Activated T-cell treated with anti-CD3 and anti-CD28 coated beads, Interleukin-2, amount 50 U/mL, for 24 hours (primary cell): ENCODE measurements at regions not wholly inside any gene's neighbourhood (a gene's known extent, or its start where the extent isn't known, plus 50 kb on each side); places are given as distances from the start of the nearest gene placed in this dataset.
"Not testable (repeated sequence)": the region's sequence is repeated elsewhere in the genome, so short reads cannot be mapped to it uniquely, and the experiment has no call there.

Experiments
- DNase-seq: peaks from one replicate; pipeline ENCODE4 v3.0.0-alpha.2; 2020
- H3K27ac Mint-ChIP-seq: 2 replicates; pipeline ENCODE4 v1.8.0; 2020; ENCODE audit warnings: mild to moderate bottlenecking, mixed read lengths
- H3K27me3 Mint-ChIP-seq: 2 replicates; pipeline ENCODE4 v1.8.0; 2020; ENCODE audit warnings: mixed read lengths
- H3K36me3 Mint-ChIP-seq: 2 replicates; pipeline ENCODE4 v1.8.0; 2020; ENCODE audit warnings: low read depth, mixed read lengths
- H3K4me1 Mint-ChIP-seq: 2 replicates; pipeline ENCODE4 v1.8.0; 2020; ENCODE audit warnings: low read depth, mixed read lengths
- H3K4me3 Mint-ChIP-seq: 2 replicates; pipeline ENCODE4 v1.8.0; 2020; ENCODE audit warnings: mild to moderate bottlenecking, moderate library complexity, mixed read lengths
- H3K9me3 Mint-ChIP-seq: 2 replicates; pipeline ENCODE4 v1.8.0; 2020; ENCODE audit warnings: mixed read lengths

GRCh38 chr18:2164644-2165550 is 406.4 kb downstream of the METTL4 start:
- DNase-seq = no peak
- Mint-ChIP-seq H3K9me3 (no peaks in the 10 kb centered on the region), H3K36me3 (no peaks in the 10 kb centered on the region), H3K27ac (no peak overlapping the region), H3K4me1 (no peaks in the 10 kb centered on the region), H3K4me3 (no peak overlapping the region), H3K27me3 (peaks cover 2% of the 10 kb centered on the region)

- not testable (repeated sequence) for H3K36me3 Mint-ChIP-seq, H3K27me3 Mint-ChIP-seq, H3K4me1 Mint-ChIP-seq, DNase-seq, H3K4me3 Mint-ChIP-seq, H3K27ac Mint-ChIP-seq, H3K9me3 Mint-ChIP-seq
These were observed 404.4 kb downstream of the METTL4 start for GRCh38 chr18:2166876-2167275.

GRCh38 chr18:2168022-2168421 is 403.3 kb downstream of the METTL4 start:
- no peak overlapping the region for H3K27ac Mint-ChIP-seq
- no peaks in the 10 kb centered on the region for H3K36me3 Mint-ChIP-seq
- DNase-seq = no peak
- H3K4me3 Mint-ChIP-seq = no peak overlapping the region
- no peaks in the 10 kb centered on the region for H3K4me1 Mint-ChIP-seq
- no peaks in the 10 kb centered on the region for H3K9me3 Mint-ChIP-seq
- no peaks in the 10 kb centered on the region for H3K27me3 Mint-ChIP-seq

GRCh38 chr18:2169656-2170055 is 401.6 kb downstream of the METTL4 start:
- DNase-seq = no peak
- Mint-ChIP-seq H3K9me3 (no peaks in the 10 kb centered on the region), H3K4me1 (no peaks in the 10 kb centered on the region), H3K27ac (no peak overlapping the region), H3K4me3 (no peak overlapping the region), H3K27me3 (no peaks in the 10 kb centered on the region), H3K36me3 (no peaks in the 10 kb centered on the region)

GRCh38 chr18:2171840-2172625 is 399.3 kb downstream of the METTL4 start:
- Mint-ChIP-seq H3K27me3 (no peaks in the 10 kb centered on the region), H3K36me3 (no peaks in the 10 kb centered on the region), H3K9me3 (no peaks in the 10 kb centered on the region), H3K4me1 (no peaks in the 10 kb centered on the region), H3K4me3 (no peak overlapping the region), H3K27ac (no peak overlapping the region)
- DNase-seq = no peak

- H3K36me3 Mint-ChIP-seq = no peaks in the 10 kb centered on the region
- no peak for DNase-seq
- H3K4me3 Mint-ChIP-seq = no peak overlapping the region
These were observed 398.4 kb downstream of the METTL4 start for GRCh38 chr18:2172881-2173280.

GRCh38 chr18:2173486-2173885 is 397.8 kb downstream of the METTL4 start:
- Mint-ChIP-seq H3K9me3 (no peaks in the 10 kb centered on the region), H3K27ac (no peak overlapping the region), H3K36me3 (no peaks in the 10 kb centered on the region), H3K4me3 (no peak overlapping the region), H3K27me3 (no peaks in the 10 kb centered on the region), H3K4me1 (no peaks in the 10 kb centered on the region)
- DNase-seq = no peak

More at GRCh38 chr18:2172881-2173280, 398.4 kb downstream of the METTL4 start:
- Mint-ChIP-seq H3K27ac (no peak overlapping the region), H3K27me3 (no peaks in the 10 kb centered on the region), H3K9me3 (no peaks in the 10 kb centered on the region), H3K4me1 (no peaks in the 10 kb centered on the region)

- Mint-ChIP-seq H3K9me3 (no peaks in the 10 kb centered on the region), H3K4me1 (no peaks in the 10 kb centered on the region), H3K4me3 (no peak overlapping the region)
These were observed 393.3 kb downstream of the METTL4 start for GRCh38 chr18:2178036-2178435.

GRCh38 chr18:2179498-2180183 is 391.7 kb downstream of the METTL4 start:
- H3K27ac Mint-ChIP-seq = no peak overlapping the region
- no peaks in the 10 kb centered on the region for H3K4me1 Mint-ChIP-seq
- H3K36me3 Mint-ChIP-seq = no peaks in the 10 kb centered on the region
- peaks cover 7% of the 10 kb centered on the region for H3K27me3 Mint-ChIP-seq
- no peak overlapping the region for H3K4me3 Mint-ChIP-seq
- no peaks in the 10 kb centered on the region for H3K9me3 Mint-ChIP-seq
- no peak for DNase-seq

More at GRCh38 chr18:2178036-2178435, 393.3 kb downstream of the METTL4 start:
- Mint-ChIP-seq H3K27ac (no peak overlapping the region), H3K27me3 (peaks cover 5% of the 10 kb centered on the region), H3K36me3 (no peaks in the 10 kb centered on the region)
- DNase-seq = no peak

- Mint-ChIP-seq H3K4me1 (no peaks in the 10 kb centered on the region), H3K27me3 (peaks cover 7% of the 10 kb centered on the region), H3K4me3 (no peak overlapping the region), H3K36me3 (no peaks in the 10 kb centered on the region), H3K9me3 (no peaks in the 10 kb centered on the region), H3K27ac (no peak overlapping the region)
- DNase-seq = no peak
These were observed 390.7 kb downstream of the METTL4 start for GRCh38 chr18:2180586-2180985.

- H3K4me1 Mint-ChIP-seq = no peaks in the 10 kb centered on the region
- no peak for DNase-seq
- peaks cover 7% of the 10 kb centered on the region for H3K27me3 Mint-ChIP-seq
- H3K4me3 Mint-ChIP-seq = no peak overlapping the region
- H3K36me3 Mint-ChIP-seq = no peaks in the 10 kb centered on the region
- H3K9me3 Mint-ChIP-seq = no peaks in the 10 kb centered on the region
- no peak overlapping the region for H3K27ac Mint-ChIP-seq
These were observed 387.9 kb downstream of the METTL4 start for GRCh38 chr18:2183432-2183831.

GRCh38 chr18:2186967-2187366 is 384.3 kb downstream of the METTL4 start:
- DNase-seq = no peak
- Mint-ChIP-seq H3K9me3 (no peaks in the 10 kb centered on the region), H3K4me1 (no peaks in the 10 kb centered on the region), H3K27me3 (peaks cover 5% of the 10 kb centered on the region), H3K36me3 (no peaks in the 10 kb centered on the region), H3K4me3 (no peak overlapping the region), H3K27ac (no peak overlapping the region)

- H3K27me3 Mint-ChIP-seq = peaks cover 7% of the 10 kb centered on the region
- no peak overlapping the region for H3K4me3 Mint-ChIP-seq
- DNase-seq = no peak
- no peaks in the 10 kb centered on the region for H3K36me3 Mint-ChIP-seq
- no peaks in the 10 kb centered on the region for H3K4me1 Mint-ChIP-seq
- no peak overlapping the region for H3K27ac Mint-ChIP-seq
- H3K9me3 Mint-ChIP-seq = peaks cover 3% of the 10 kb centered on the region
These were observed 383.0 kb downstream of the METTL4 start for GRCh38 chr18:2188258-2188657.

- DNase-seq = no peak
- peaks cover 12% of the 10 kb centered on the region for H3K9me3 Mint-ChIP-seq
- H3K36me3 Mint-ChIP-seq = no peaks in the 10 kb centered on the region
- H3K27ac Mint-ChIP-seq = no peak overlapping the region
- H3K4me1 Mint-ChIP-seq = no peaks in the 10 kb centered on the region
- H3K27me3 Mint-ChIP-seq = peaks cover 5% of the 10 kb centered on the region
- H3K4me3 Mint-ChIP-seq = no peak overlapping the region
These were observed 380.0 kb downstream of the METTL4 start for GRCh38 chr18:2191180-2191790.
